Endothelial cell of umbilical vein (primary cell): ENCODE measurements at regions not wholly inside any gene's neighbourhood (a gene's known extent, or its start where the extent isn't known, plus 50 kb on each side); places are given as distances from the start of the nearest gene placed in this dataset.
"Not testable (repeated sequence)": the region's sequence is repeated elsewhere in the genome, so short reads cannot be mapped to it uniquely, and the experiment has no call there.

Source experiments
- BruUV-seq: library from RNA; stranded (reverse); fragments of 400-500 nt; replicated peaks from 2 replicates; lab custom pipeline; 2021; lab: Mats Ljungman, UMichigan
- CTCF ChIA-PET: fragments of 300-600, 350-600 bp; sonication (Branson Sonifier 250); formaldehyde crosslinking; loops from one replicate; lab custom pipeline; 2021; ENCODE audit warnings: antibody characterized with exemption, inconsistent platforms; lab: Charles Lee
- POLR2A ChIA-PET: fragments of 300-600, 350-600 bp; sonication (Branson Sonifier 250); formaldehyde crosslinking; loops from one replicate; lab custom pipeline; 2021; ENCODE audit warnings: antibody characterized with exemption, inconsistent platforms; lab: Charles Lee
- DNase-seq: peaks from one replicate; pipeline ENCODE4 v3.0.0-alpha.2; 2011; ENCODE audit warnings: low read depth, low spot score
- FAIRE-seq: peaks from 2 replicates; lab custom pipeline; 2011; peaks lifted over from hg19 to GRCh38; lab: Jason Lieb, UNC
- H2AFZ ChIP-seq: 2 replicates; pipeline ENCODE4 v1.6.0; 2012; ENCODE audit warnings: low read depth, low read length, control low read depth, inconsistent platforms
- H3K27ac ChIP-seq: 2 replicates; pipeline ENCODE4 v1.5.1; 2011; ENCODE audit warnings: low read depth, mild to moderate bottlenecking, control low read depth, low read length, moderate library complexity; ENCODE audit not compliant: insufficient read depth
- H3K27me3 ChIP-seq, 2 experiments: 2 replicates each; pipeline versions ENCODE4 v1.6.0 to v1.6.1; 2011; ENCODE audit warnings: low read length in 2 of 2, mixed read lengths in 1 of 2; ENCODE audit not compliant: control insufficient read depth in 2 of 2, insufficient read depth in 2 of 2
- H3K36me3 ChIP-seq, 2 experiments: 2 replicates in 1 of 2; 3 replicates in 1 of 2; pipeline ENCODE4 v1.5.1; 2011; ENCODE audit warnings: low read length in 2 of 2, mild to moderate bottlenecking in 1 of 2, moderate library complexity in 1 of 2; ENCODE audit not compliant: control insufficient read depth in 2 of 2, insufficient read depth in 2 of 2; ENCODE audit errors: extremely low read depth in 1 of 2
- H3K4me1 ChIP-seq: 3 replicates; pipeline ENCODE4 v1.5.1; 2011; ENCODE audit warnings: mild to moderate bottlenecking, low read length; ENCODE audit not compliant: control insufficient read depth, insufficient read depth; ENCODE audit errors: extremely low read depth
- H3K4me2 ChIP-seq: 2 replicates; pipeline ENCODE4 v1.6.1; 2011; ENCODE audit warnings: low read length, control low read depth, mixed read lengths; ENCODE audit not compliant: insufficient read depth
- H3K4me3 ChIP-seq, 3 experiments: fragments of 200-600 bp in 1 of 3; sonication (generic), shearing (Covaris generic) in 1 of 3; replicated peaks in 1 of 3; 2 replicates each; pipeline ENCODE4 v1.5.1; 2011 to 2016; ENCODE audit warnings: control low read depth in 3 of 3, low read length in 3 of 3, mild to moderate bottlenecking in 2 of 3, inconsistent platforms in 1 of 3, low read depth in 1 of 3, moderate library complexity in 1 of 3; ENCODE audit not compliant: insufficient read depth in 1 of 3
- H3K79me2 ChIP-seq: 2 replicates; pipeline ENCODE4 v1.6.0; 2012; ENCODE audit warnings: low read length, inconsistent platforms; ENCODE audit not compliant: control insufficient read depth, insufficient read depth
- H3K9ac ChIP-seq: replicated peaks from 2 replicates; pipeline ENCODE3; 2011; ENCODE audit warnings: low read length, control low read depth; ENCODE audit not compliant: insufficient read depth; ENCODE audit errors: extremely low read depth
- H3K9me1 ChIP-seq: replicated peaks from 3 replicates; pipeline ENCODE4 v1.6.0; 2011; ENCODE audit warnings: mild to moderate bottlenecking, low read length; ENCODE audit not compliant: control insufficient read depth, insufficient read depth; ENCODE audit errors: extremely low read depth
- H3K9me3 ChIP-seq: replicated peaks from 2 replicates; pipeline ENCODE4 v1.5.1; 2012; ENCODE audit warnings: low read length, inconsistent platforms; ENCODE audit not compliant: control insufficient read depth, insufficient read depth
- H4K20me1 ChIP-seq: replicated peaks from 2 replicates; pipeline ENCODE3; 2011; ENCODE audit warnings: mild to moderate bottlenecking, low read length; ENCODE audit not compliant: control insufficient read depth, insufficient read depth; ENCODE audit errors: extremely low read depth
- EZH2 ChIP-seq: IDR thresholded peaks from 2 replicates; pipeline ENCODE4 v1.6.1; 2012; ENCODE audit warnings: borderline replicate concordance, low read depth, mild to moderate bottlenecking, moderate library complexity, low read length, inconsistent platforms; ENCODE audit not compliant: severe bottlenecking
- FOS ChIP-seq: IDR thresholded peaks from 2 replicates; pipeline ENCODE4 v1.6.1; 2011; ENCODE audit warnings: mild to moderate bottlenecking, low read length, moderate library complexity, borderline replicate concordance; ENCODE audit not compliant: insufficient read depth
- GATA2 ChIP-seq: IDR thresholded peaks from 2 replicates; pipeline ENCODE4 v1.7.0; 2011; ENCODE audit warnings: low read depth, mild to moderate bottlenecking, moderate library complexity, mixed read lengths, low read length; ENCODE audit not compliant: insufficient read length, insufficient read depth
- JUN ChIP-seq: IDR thresholded peaks from 2 replicates; pipeline ENCODE4 v1.6.1; 2011; ENCODE audit warnings: borderline replicate concordance, low read depth; ENCODE audit not compliant: insufficient read length, insufficient read depth
- MYC ChIP-seq: IDR thresholded peaks from one replicate; pipeline ENCODE4 v1.6.1; 2011; ENCODE audit warnings: mild to moderate bottlenecking, low read depth, low read length
- POLR2A ChIP-seq: IDR thresholded peaks from 2 replicates; pipeline ENCODE4 v1.6.1; 2012; ENCODE audit warnings: low read depth, mild to moderate bottlenecking, control low read depth, low read length
- POLR2AphosphoS5 ChIP-seq: IDR thresholded peaks from 2 replicates; pipeline ENCODE4 v1.6.1; 2012; ENCODE audit warnings: low read depth, mild to moderate bottlenecking, control low read depth, low read length, moderate library complexity; ENCODE audit not compliant: insufficient read depth
- dilution Hi-C: fragments of 300-500 bp; cut with MboI; formaldehyde crosslinking; loops from one replicate; pipeline ENCODE4 v1.15.0; 2019; ENCODE audit warnings: low sequenced_read_pairs; ENCODE audit not compliant: extremely low pct_ligation_motif_present
- intact Hi-C: fragments of 100-400 bp; cut with micrococcal nuclease; formaldehyde crosslinking; loops from one replicate; pipeline ENCODE4 v1.10.0; 2022
- TF ChIP-seq, protein P1 (sequence below): IDR thresholded peaks from 2 replicates; pipeline ENCODE4 v1.6.1; 2011; ENCODE audit not compliant: insufficient read depth, insufficient read length
- TF ChIP-seq, protein P2 (sequence below), 2 donors: IDR thresholded peaks; 1 replicate in 1 of 2; 2 replicates in 1 of 2; pipeline ENCODE4 v1.5.1; 2011; ENCODE audit warnings: low read length in 2 of 2, mild to moderate bottlenecking in 2 of 2, moderate library complexity in 2 of 2, control low read depth in 1 of 2, inconsistent platforms in 1 of 2, low read depth in 1 of 2; ENCODE audit not compliant: insufficient read depth in 1 of 2; ENCODE audit errors: extremely low read depth in 1 of 2

- no peaks in the 10 kb centered on the region for H3K9me3 ChIP-seq
- H3K36me3 ChIP-seq, result no peaks in the 10 kb centered on the region
- no peaks in the 10 kb centered on the region for H4K20me1 ChIP-seq
- intact Hi-C loops (no loop called here), dilution Hi-C loops (no loop called here)
- CTCF ChIA-PET, result no interaction called here
- H3K4me2 ChIP-seq, result no peak overlapping the region
- H3K79me2 ChIP-seq, result no peaks in the 10 kb centered on the region
- H3K27ac ChIP-seq, result no peak overlapping the region
- no peaks in the 10 kb centered on the region for H3K9me1 ChIP-seq
- H3K4me3 ChIP-seq, result no peak overlapping the region
- no peak for TF ChIP-seq FOS
- TF ChIP-seq JUN, result no peak
- TF ChIP-seq, protein P1, sequence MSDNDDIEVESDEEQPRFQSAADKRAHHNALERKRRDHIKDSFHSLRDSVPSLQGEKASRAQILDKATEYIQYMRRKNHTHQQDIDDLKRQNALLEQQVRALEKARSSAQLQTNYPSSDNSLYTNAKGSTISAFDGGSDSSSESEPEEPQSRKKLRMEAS, result no peak
- TF ChIP-seq POLR2A, result no peak
- TF ChIP-seq EZH2, result no peak
- no peak for TF ChIP-seq POLR2AphosphoS5
- TF ChIP-seq, protein P2, sequence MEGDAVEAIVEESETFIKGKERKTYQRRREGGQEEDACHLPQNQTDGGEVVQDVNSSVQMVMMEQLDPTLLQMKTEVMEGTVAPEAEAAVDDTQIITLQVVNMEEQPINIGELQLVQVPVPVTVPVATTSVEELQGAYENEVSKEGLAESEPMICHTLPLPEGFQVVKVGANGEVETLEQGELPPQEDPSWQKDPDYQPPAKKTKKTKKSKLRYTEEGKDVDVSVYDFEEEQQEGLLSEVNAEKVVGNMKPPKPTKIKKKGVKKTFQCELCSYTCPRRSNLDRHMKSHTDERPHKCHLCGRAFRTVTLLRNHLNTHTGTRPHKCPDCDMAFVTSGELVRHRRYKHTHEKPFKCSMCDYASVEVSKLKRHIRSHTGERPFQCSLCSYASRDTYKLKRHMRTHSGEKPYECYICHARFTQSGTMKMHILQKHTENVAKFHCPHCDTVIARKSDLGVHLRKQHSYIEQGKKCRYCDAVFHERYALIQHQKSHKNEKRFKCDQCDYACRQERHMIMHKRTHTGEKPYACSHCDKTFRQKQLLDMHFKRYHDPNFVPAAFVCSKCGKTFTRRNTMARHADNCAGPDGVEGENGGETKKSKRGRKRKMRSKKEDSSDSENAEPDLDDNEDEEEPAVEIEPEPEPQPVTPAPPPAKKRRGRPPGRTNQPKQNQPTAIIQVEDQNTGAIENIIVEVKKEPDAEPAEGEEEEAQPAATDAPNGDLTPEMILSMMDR (IDR thresholded peaks at IDR 0.05; ENCODE audit: extremely low read depth in 1 of 2, insufficient read depth in 1 of 2, low read depth in 1 of 2, low read length in 2 of 2), result no peak
- no peak for TF ChIP-seq GATA2
- no peak for TF ChIP-seq MYC
- peaks cover 0 to 2% of the 10 kb centered on the region in 2 experiments for H3K27me3 ChIP-seq
- H3K9ac ChIP-seq, result no peak overlapping the region
- FAIRE-seq, result no peak
- BruUV-seq, result no TSS peak
- H2AFZ ChIP-seq, result no peak overlapping the region
- POLR2A ChIA-PET, result no interaction called here
- DNase-seq, result no peak
- no peaks in the 10 kb centered on the region for H3K4me1 ChIP-seq
Observed at GRCh38 chr20:48398506-48399449, 429.0 kb downstream of the PREX1 start.

DNA sequence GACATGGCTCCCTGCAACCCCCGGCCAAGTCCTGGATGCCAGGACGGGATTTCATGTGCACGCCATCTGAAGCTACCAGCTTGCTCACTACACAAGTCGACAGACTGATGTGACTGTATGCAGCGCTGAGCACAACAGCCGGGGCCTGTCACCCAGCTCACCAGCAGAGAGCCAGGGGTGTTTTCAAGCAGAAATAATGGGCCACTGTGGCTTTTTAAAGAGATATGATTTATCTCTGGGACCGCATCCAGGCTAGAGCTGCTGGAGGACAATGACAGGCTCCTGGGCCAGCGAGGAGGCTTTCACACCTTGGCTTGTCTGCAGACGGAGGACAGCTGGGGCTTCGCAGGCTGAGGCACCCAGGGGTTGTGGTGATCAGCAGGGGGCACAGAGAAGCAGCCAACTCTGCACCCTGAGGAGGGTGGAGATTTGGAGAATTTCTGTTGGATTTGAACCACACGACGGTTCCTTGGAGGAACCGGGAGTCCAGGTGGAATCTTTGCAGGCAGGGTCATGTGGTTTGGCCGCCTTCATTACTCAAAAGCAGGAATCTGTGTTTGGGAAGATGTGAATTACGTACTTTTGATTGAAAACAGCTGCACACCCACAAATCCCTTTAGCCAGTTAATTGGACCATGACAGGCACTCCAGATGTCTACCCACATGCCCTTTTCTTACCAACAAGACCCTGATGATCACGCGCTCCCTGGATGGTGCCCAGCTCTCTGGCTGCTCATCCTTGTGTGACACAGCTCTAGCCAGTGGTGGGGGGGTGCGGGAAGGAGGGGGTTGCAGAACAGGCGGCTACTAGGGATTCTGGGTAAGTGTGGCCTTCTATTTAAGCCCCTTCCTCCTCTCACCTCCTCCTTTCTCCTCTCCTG is 430.6 kb downstream of the PREX1 start:
- BruUV-seq, H3K27ac ChIP-seq, intact Hi-C loops: not testable (repeated sequence)

More for the DNA sequence above, 430.6 kb downstream of the PREX1 start:
- H3K4me2 ChIP-seq, POLR2A ChIA-PET, H3K9me3 ChIP-seq, DNase-seq, H3K4me1 ChIP-seq, H3K9me1 ChIP-seq, FAIRE-seq, CTCF ChIA-PET, H3K9ac ChIP-seq, dilution Hi-C loops, H2AFZ ChIP-seq, H3K27me3 ChIP-seq, H4K20me1 ChIP-seq, H3K36me3 ChIP-seq, H3K4me3 ChIP-seq, H3K79me2 ChIP-seq: not testable (repeated sequence)
